IMR-90 (cell line): ENCODE measurements at regions not wholly inside any gene's neighbourhood (a gene's known extent, or its start where the extent isn't known, plus 50 kb on each side); places are given as distances from the start of the nearest gene placed in this dataset.

Experiments
- ATAC-seq: fragments of 200-7000 bp; cut with Tn5 transposase; 2 replicates; pipeline ENCODE4 v1.9.1; 2020; ENCODE audit warnings: low read depth, mild to moderate bottlenecking, moderate library complexity
- BruUV-seq: library from RNA; stranded (reverse); fragments of 400-500 nt; replicated peaks from 2 replicates; lab custom pipeline; 2021; lab: Mats Ljungman, UMichigan
- CTCF ChIA-PET: fragments of 300-600 bp; formaldehyde crosslinking; extraction: SDS; loops from one replicate; lab custom pipeline; 2021; ENCODE audit warnings: antibody characterized with exemption; lab: Yijun Ruan, JAX
- POLR2A ChIA-PET: fragments of 300-600 bp; sonication (Branson Sonifier 250); formaldehyde crosslinking; loops from one replicate; lab custom pipeline; 2022; ENCODE audit warnings: antibody characterized with exemption; ENCODE audit not compliant: unreplicated experiment; lab: Charles Lee
- DNase-seq: peaks from one replicate; pipeline ENCODE4 v3.0.0; 2013
- H2AFZ ChIP-seq: replicated peaks from 2 replicates; pipeline ENCODE3; 2013; ENCODE audit warnings: low read length, mild to moderate bottlenecking; ENCODE audit not compliant: poor library complexity
- H2AK5ac ChIP-seq: 2 replicates; pipeline ENCODE4 v1.6.1; 2013; ENCODE audit warnings: low read depth, low read length, inconsistent platforms
- H2AK9ac ChIP-seq: replicated peaks from 2 replicates; pipeline ENCODE3; 2013; ENCODE audit warnings: mild to moderate bottlenecking, low read depth, low read length, moderate library complexity; ENCODE audit not compliant: poor library complexity
- H2BK120ac ChIP-seq: 2 replicates; pipeline ENCODE4 v1.6.1; 2013; ENCODE audit warnings: low read depth, low read length, inconsistent platforms
- H2BK15ac ChIP-seq: 3 replicates; pipeline ENCODE4 v1.6.1; 2013; ENCODE audit warnings: low read depth, low read length, inconsistent platforms
- H2BK20ac ChIP-seq: 2 replicates; pipeline ENCODE4 v1.6.1; 2013; ENCODE audit warnings: low read depth, mild to moderate bottlenecking, inconsistent platforms, low read length, moderate library complexity
- H2BK5ac ChIP-seq: 2 replicates; pipeline ENCODE4 v1.6.1; 2013; ENCODE audit warnings: mild to moderate bottlenecking, low read depth, low read length, inconsistent platforms; ENCODE audit not compliant: poor library complexity, severe bottlenecking
- H3K14ac ChIP-seq: replicated peaks from 2 replicates; pipeline ENCODE4 v1.6.1; 2013; ENCODE audit warnings: low read depth, low read length, inconsistent platforms
- H3K18ac ChIP-seq: 2 replicates; pipeline ENCODE4 v1.6.1; 2013; ENCODE audit warnings: low read depth, low read length, control low read depth
- H3K23ac ChIP-seq: 2 replicates; pipeline ENCODE4 v1.6.1; 2013; ENCODE audit warnings: low read depth, low read length, inconsistent platforms
- H3K27ac ChIP-seq: 2 replicates; pipeline ENCODE4 v1.5.1; 2013; ENCODE audit warnings: mild to moderate bottlenecking, control low read depth, low read length; ENCODE audit not compliant: insufficient read depth
- H3K27me3 ChIP-seq: 2 replicates; pipeline ENCODE4 v1.6.1; 2013; ENCODE audit warnings: low read length; ENCODE audit not compliant: control insufficient read depth, insufficient read depth
- H3K36me3 ChIP-seq: 2 replicates; pipeline ENCODE4 v1.6.1; 2013; ENCODE audit warnings: low read length, mixed read lengths; ENCODE audit not compliant: control insufficient read depth, insufficient read depth
- H3K4ac ChIP-seq: 2 replicates; pipeline ENCODE4 v1.6.1; 2013; ENCODE audit warnings: low read depth, low read length, inconsistent platforms
- H3K4me1 ChIP-seq: 2 replicates; pipeline ENCODE4 v1.6.1; 2013; ENCODE audit warnings: low read length, mixed read lengths; ENCODE audit not compliant: control insufficient read depth, insufficient read depth
- H3K4me2 ChIP-seq: 2 replicates; pipeline ENCODE4 v1.6.1; 2013; ENCODE audit warnings: low read depth, mild to moderate bottlenecking, control low read depth, low read length, moderate library complexity
- H3K4me3 ChIP-seq: 2 replicates; pipeline ENCODE4 v1.5.1; 2013; ENCODE audit warnings: low read depth, mild to moderate bottlenecking, control low read depth, low read length, moderate library complexity; ENCODE audit not compliant: insufficient read depth
- H3K56ac ChIP-seq: 2 replicates; pipeline ENCODE4 v1.6.1; 2013; ENCODE audit warnings: low read length, inconsistent platforms; ENCODE audit not compliant: insufficient read depth; ENCODE audit errors: extremely low read depth
- H3K79me1 ChIP-seq, 2 experiments: 2 replicates each; pipeline ENCODE4 v1.6.1; 2013; ENCODE audit warnings: low read length in 2 of 2, inconsistent platforms in 1 of 2, low read depth in 1 of 2
- H3K9ac ChIP-seq: 2 replicates; pipeline ENCODE4 v1.6.1; 2013; ENCODE audit warnings: low read depth, low read length, control low read depth
- H3K9me1 ChIP-seq: 2 replicates; pipeline ENCODE4 v1.6.1; 2013; ENCODE audit warnings: low read length, inconsistent platforms; ENCODE audit not compliant: insufficient read depth
- H3K9me3 ChIP-seq: 2 replicates; pipeline ENCODE4 v1.6.1; 2013; ENCODE audit warnings: low read length; ENCODE audit not compliant: control insufficient read depth, insufficient read depth
- H4K20me1 ChIP-seq: 2 replicates; pipeline ENCODE4 v1.6.1; 2013; ENCODE audit warnings: low read length, inconsistent platforms; ENCODE audit not compliant: insufficient read depth
- H4K5ac ChIP-seq: 2 replicates; pipeline ENCODE4 v1.6.1; 2013; ENCODE audit warnings: mild to moderate bottlenecking, low read depth, low read length, control low read depth
- H4K8ac ChIP-seq, 2 experiments: 2 replicates each; pipeline ENCODE4 v1.6.1; 2013; ENCODE audit warnings: low read depth in 2 of 2, low read length in 2 of 2, control low read depth in 1 of 2, inconsistent platforms in 1 of 2
- H4K91ac ChIP-seq: 2 replicates; pipeline ENCODE4 v1.6.1; 2013; ENCODE audit warnings: low read depth, low read length, inconsistent platforms; ENCODE audit not compliant: insufficient read depth
- BHLHE40 ChIP-seq: fragments of 150-350 bp; IDR thresholded peaks from 2 replicates; pipeline ENCODE4 v1.6.1; 2016; ENCODE audit warnings: mild to moderate bottlenecking, low read depth, low read length
- CEBPB ChIP-seq: IDR thresholded peaks from 2 replicates; pipeline ENCODE4 v1.6.1; 2012; ENCODE audit warnings: low read depth, low read length, improper control_type of control experiment
- CHD1 ChIP-seq: IDR thresholded peaks from 2 replicates; pipeline ENCODE4 v1.6.1; 2012; ENCODE audit warnings: low read depth, low read length, improper control_type of control experiment
- CTCF ChIP-seq: conservative IDR thresholded peaks from 2 replicates; pipeline ENCODE4 v1.5.1; 2012; ENCODE audit warnings: mild to moderate bottlenecking, low read depth, low read length, improper control_type of control experiment
- ELK1 ChIP-seq: fragments of 150-350 bp; IDR thresholded peaks from 2 replicates; pipeline ENCODE4 v1.6.1; 2016; ENCODE audit warnings: low read depth, mild to moderate bottlenecking, low read length, moderate library complexity, borderline replicate concordance
- FOS ChIP-seq: fragments of 150-350 bp; IDR thresholded peaks from 2 replicates; pipeline ENCODE4 v1.6.1; 2016; ENCODE audit warnings: low read depth, low read length
- MAFK ChIP-seq: IDR thresholded peaks from 2 replicates; pipeline ENCODE4 v1.6.1; 2012; ENCODE audit warnings: low read depth, low read length, improper control_type of control experiment
- MAZ ChIP-seq: IDR thresholded peaks from 2 replicates; pipeline ENCODE4 v1.6.1; 2012; ENCODE audit warnings: low read depth, mild to moderate bottlenecking, low read length, improper control_type of control experiment, moderate library complexity, borderline replicate concordance
- NFE2L2 ChIP-seq: fragments of 150-350 bp; IDR thresholded peaks from 2 replicates; pipeline ENCODE4 v1.6.1; 2016; ENCODE audit warnings: low read depth, mild to moderate bottlenecking, low read length
- RAD21 ChIP-seq: IDR thresholded peaks from 2 replicates; pipeline ENCODE4 v1.6.1; 2012; ENCODE audit warnings: low read length, improper control_type of control experiment
- RCOR1 ChIP-seq: IDR thresholded peaks from 2 replicates; pipeline ENCODE4 v1.6.1; 2012; ENCODE audit warnings: mild to moderate bottlenecking, low read length, improper control_type of control experiment; ENCODE audit not compliant: insufficient replicate concordance
- SMC3 ChIP-seq: fragments of 150-350 bp; IDR thresholded peaks from 2 replicates; pipeline ENCODE4 v1.6.1; 2016; ENCODE audit warnings: low read depth, mild to moderate bottlenecking, antibody characterized with exemption, low read length, moderate library complexity
- WGBS, 2 experiments: methylation state at CpG; one replicate each; pipeline versions ENCODE4 v1.1.5 to v1.1.7; 2013; ENCODE audit warnings: missing lambda C conversion rate in 2 of 2; ENCODE audit not compliant: insufficient read length in 1 of 2; ENCODE audit errors: extremely low coverage in 2 of 2; 5-methylcytosine and 5-hydroxymethylcytosine counted together
- dilution Hi-C: fragments of 300-500 bp; cut with HindIII; formaldehyde crosslinking; loops from one replicate; pipeline ENCODE4 v1.14.3; 2018; ENCODE audit warnings: low sequenced_read_pairs; ENCODE audit not compliant: unreplicated experiment
- in situ Hi-C: fragments of 300-500 bp; cut with MboI; formaldehyde crosslinking; loops from 3 replicates; pipeline ENCODE4 v1.14.3; 2019; ENCODE audit warnings: low sequenced_read_pairs, inconsistent platforms, mixed read lengths
- intact Hi-C: fragments of 100-400 bp; cut with micrococcal nuclease; formaldehyde crosslinking; loops from 2 replicates; pipeline ENCODE4 v1.10.0; 2022

- POLR2A ChIA-PET = no interaction called here
- BruUV-seq = no TSS peak
Measured at GRCh38 chrX:20686256-20686655, 419.5 kb upstream of the RPS6KA3 start.

More at GRCh38 chrX:20686256-20686655, 419.5 kb upstream of the RPS6KA3 start:
- H3K23ac ChIP-seq = no peak overlapping the region
- DNase-seq (no peak), ATAC-seq (no peak)
- TF ChIP-seq CHD1 (no peak), FOS (no peak), CEBPB (no peak), CTCF (no peak), BHLHE40 (no peak), RAD21 (no peak), RCOR1 (no peak), ELK1 (no peak), NFE2L2 (no peak), MAFK (no peak), MAZ (no peak), SMC3 (no peak)
- no peaks in the 10 kb centered on the region for H4K20me1 ChIP-seq
- H3K36me3 ChIP-seq = no peaks in the 10 kb centered on the region
- no peaks in the 10 kb centered on the region for H3K9me1 ChIP-seq
- no peaks in the 10 kb centered on the region for H3K4me1 ChIP-seq
- H2BK20ac ChIP-seq = no peak overlapping the region
- intact Hi-C loops = no loop called here
- H4K5ac ChIP-seq = no peak overlapping the region
- H3K4ac ChIP-seq = no peak overlapping the region
- CTCF ChIA-PET = interaction anchor here (0.7 to 1.0 kb wide), 2 partner anchors 8 to 21 kb away, joined by 5 to 8 read pairs; no protein-coding TSS in a partner anchor
- dilution Hi-C loops = no loop called here
- no peak overlapping the region for H3K4me3 ChIP-seq
- in situ Hi-C loops = no loop called here
- H2AK5ac ChIP-seq = no peak overlapping the region
- no peaks in the 10 kb centered on the region for H3K9me3 ChIP-seq
- no peak overlapping the region for H2AFZ ChIP-seq
- H2BK120ac ChIP-seq = no peak overlapping the region
- no peak overlapping the region for H4K91ac ChIP-seq
- H3K18ac ChIP-seq = no peak overlapping the region
- no peaks in the 10 kb centered on the region for H3K79me1 ChIP-seq
- no peak overlapping the region for H3K14ac ChIP-seq
- H3K56ac ChIP-seq = no peak overlapping the region
- H3K4me2 ChIP-seq = no peak overlapping the region
- 70% methylated on average over 2 of the region's 7 CpGs; no CpG with 5 or more reads in 1 of the 2 experiments for WGBS, 2 experiments
- H2AK9ac ChIP-seq = no peak overlapping the region
- H3K27ac ChIP-seq = no peak overlapping the region
- no peak overlapping the region for H3K9ac ChIP-seq
- H2BK15ac ChIP-seq = no peak overlapping the region
- no peak overlapping the region for H2BK5ac ChIP-seq
- no peak overlapping the region for H4K8ac ChIP-seq
- no peaks in the 10 kb centered on the region for H3K27me3 ChIP-seq
